Breast epithelium (tissue), 4 donors: ENCODE measurements at regions not wholly inside any gene's neighbourhood (a gene's known extent, or its start where the extent isn't known, plus 50 kb on each side); places are given as distances from the start of the nearest gene placed in this dataset.

Source experiments
- DNase-seq, 2 donors: peaks; one replicate each; pipeline ENCODE4 v3.0.0-alpha.2; 2019; ENCODE audit warnings: low spot score in 2 of 2
- H3K27ac ChIP-seq, 2 donors: fragments of 200-600 bp; sonication (generic) in 1 of 2; one replicate each; pipeline ENCODE4 v1.5.1; 2016 to 2019; ENCODE audit warnings: mild to moderate bottlenecking in 1 of 2
- H3K27me3 ChIP-seq, 2 donors: fragments of 200-600 bp; sonication (generic) in 1 of 2; one replicate each; pipeline versions ENCODE4 v1.5.1 to v1.6.0; 2017 to 2019; ENCODE audit warnings: control low read depth in 1 of 2, mild to moderate bottlenecking in 1 of 2
- H3K36me3 ChIP-seq: fragments of 200-600 bp; one replicate; pipeline ENCODE4 v1.5.1; 2019
- H3K4me1 ChIP-seq, 2 donors: fragments of 200-600 bp; sonication (generic); one replicate each; pipeline ENCODE4 v1.5.1; 2016 to 2019; ENCODE audit warnings: control low read depth in 1 of 2
- H3K4me3 ChIP-seq, 3 donors: fragments of 200-600 bp; sonication (generic); 1 replicate in 2 of 3; 2 replicates in 1 of 3; pipeline ENCODE4 v1.5.1; 2016 to 2019; ENCODE audit warnings: mild to moderate bottlenecking in 3 of 3, moderate library complexity in 2 of 3
- H3K9me3 ChIP-seq, 2 donors: fragments of 200-600 bp; sonication (generic) in 1 of 2; one replicate each; pipeline ENCODE4 v1.5.1; 2016 to 2019; ENCODE audit warnings: control low read depth in 1 of 2
- CTCF ChIP-seq, 3 donors: fragments of 450-650 bp; IDR thresholded peaks; one replicate each; pipeline ENCODE4 v1.5.1; 2016 to 2017; ENCODE audit warnings: antibody characterized with exemption in 3 of 3, mild to moderate bottlenecking in 3 of 3, moderate library complexity in 3 of 3
- POLR2A ChIP-seq: fragments of 450-650 bp; IDR thresholded peaks from one replicate; pipeline ENCODE4 v1.6.1; 2016; ENCODE audit warnings: antibody characterized with exemption, mild to moderate bottlenecking, moderate library complexity
- POLR2AphosphoS5 ChIP-seq, 3 donors: sonication (generic); formaldehyde crosslinking; IDR thresholded peaks; one replicate each; pipeline ENCODE4 v1.6.1; 2017; ENCODE audit warnings: antibody characterized with exemption in 3 of 3
- intact Hi-C: fragments of 100-400 bp; cut with DNase I; formaldehyde crosslinking; loops from one replicate; pipeline ENCODE4 v1.15.1; 2023; ENCODE audit warnings: low total_unique reads

DNA sequence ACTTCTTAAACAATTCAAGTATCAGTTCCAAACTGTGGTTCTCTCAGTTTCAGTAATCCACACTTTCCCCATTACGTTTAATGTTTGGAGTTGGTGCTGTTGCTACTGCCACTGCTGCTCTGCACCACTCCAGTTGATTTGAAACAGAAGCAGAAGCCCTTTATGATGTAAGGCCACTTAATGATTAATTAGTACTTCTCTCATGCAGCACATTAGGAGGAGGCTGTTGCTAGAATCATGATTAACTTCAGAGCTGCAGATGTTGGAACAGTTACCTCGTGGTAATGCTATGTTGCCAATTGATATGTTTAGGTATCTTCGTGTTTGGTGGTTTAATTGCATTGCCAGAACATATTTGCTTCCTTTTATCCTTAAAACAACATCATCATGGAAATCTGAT is 986.2 kb upstream of the CITED2 start:
- DNase-seq: no peak
- intact Hi-C loops: no loop called here
- Histone ChIP-seq H3K36me3 (no peaks in the 10 kb centered on the region), H3K27ac (no peak overlapping the region), H3K4me3 (no peak overlapping the region), H3K27me3 (no peaks in the 10 kb centered on the region), H3K9me3 (peaks cover 12 to 13% of the 10 kb centered on the region in 2 donors), H3K4me1 (no peaks in the 10 kb centered on the region)
- TF ChIP-seq POLR2AphosphoS5 (IDR thresholded peaks at IDR 0.05) (no peak), POLR2A (no peak), CTCF (IDR thresholded peaks at IDR 0.05) (no peak)

GRCh38 chr6:140355476-140355875 is 981.0 kb upstream of the CITED2 start:
- H3K4me3 ChIP-seq: no peak overlapping the region
- no peak for TF ChIP-seq POLR2A
- TF ChIP-seq POLR2AphosphoS5 (IDR thresholded peaks at IDR 0.05): no peak
- no peak for TF ChIP-seq CTCF (IDR thresholded peaks at IDR 0.05)
- no peaks in the 10 kb centered on the region for H3K9me3 ChIP-seq
- no peaks in the 10 kb centered on the region for H3K36me3 ChIP-seq
- H3K27me3 ChIP-seq: no peaks in the 10 kb centered on the region
- intact Hi-C loops: no loop called here
- no peak for DNase-seq
- no peaks in the 10 kb centered on the region for H3K4me1 ChIP-seq
- H3K27ac ChIP-seq: no peak overlapping the region

DNA sequence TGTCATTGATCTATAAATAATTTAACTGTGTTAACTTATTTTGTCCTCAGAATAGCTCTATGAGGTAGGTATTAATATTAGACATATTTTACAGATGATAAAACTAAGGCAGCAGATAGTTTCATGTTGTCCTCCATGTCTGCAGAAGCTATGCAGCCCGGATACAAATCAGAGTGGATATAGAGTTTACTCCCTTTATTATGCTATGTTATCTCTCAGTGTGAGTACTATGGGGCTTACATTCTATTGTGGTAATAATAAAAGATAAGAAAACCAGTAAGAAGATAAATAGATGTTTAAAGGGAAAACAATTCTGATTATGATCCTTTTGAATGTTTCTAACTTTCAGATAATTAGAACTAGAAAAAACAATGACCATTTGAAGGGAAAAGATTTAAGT is 979.8 kb upstream of the CITED2 start:
- Histone ChIP-seq H3K36me3 (no peaks in the 10 kb centered on the region), H3K4me1 (no peaks in the 10 kb centered on the region), H3K9me3 (no peaks in the 10 kb centered on the region), H3K4me3 (no peak overlapping the region), H3K27me3 (no peaks in the 10 kb centered on the region), H3K27ac (no peak overlapping the region)
- intact Hi-C loops: no loop called here
- TF ChIP-seq POLR2AphosphoS5 (IDR thresholded peaks at IDR 0.05) (no peak), POLR2A (no peak), CTCF (IDR thresholded peaks at IDR 0.05) (no peak)
- DNase-seq: no peak

DNA sequence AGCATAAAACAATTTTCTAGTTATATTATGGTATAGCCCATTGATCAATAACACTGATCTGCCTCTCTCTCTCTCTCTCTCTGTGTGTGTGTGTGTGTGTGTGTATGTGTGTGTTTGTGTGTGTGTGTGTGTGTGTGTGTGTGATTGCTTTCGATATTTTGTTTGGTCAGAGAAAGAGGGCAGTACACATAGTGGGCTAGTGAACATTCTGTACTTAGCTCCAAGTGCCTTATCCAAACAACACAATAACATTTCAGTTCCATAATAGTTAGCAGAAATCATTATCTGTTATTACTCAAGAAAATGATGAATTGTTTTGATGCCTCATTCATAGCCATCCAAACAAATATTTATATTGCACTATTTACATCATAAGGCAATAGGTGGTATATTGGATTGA is 979.1 kb upstream of the CITED2 start:
- no peaks in the 10 kb centered on the region for H3K27me3 ChIP-seq
- no peaks in the 10 kb centered on the region for H3K4me1 ChIP-seq
- intact Hi-C loops: no loop called here
- no peak for TF ChIP-seq POLR2A
- TF ChIP-seq POLR2AphosphoS5 (IDR thresholded peaks at IDR 0.05): no peak
- no peak for TF ChIP-seq CTCF (IDR thresholded peaks at IDR 0.05)
- H3K27ac ChIP-seq: no peak overlapping the region
- H3K36me3 ChIP-seq: no peaks in the 10 kb centered on the region
- DNase-seq: no peak
- H3K9me3 ChIP-seq: no peaks in the 10 kb centered on the region
- H3K4me3 ChIP-seq: no peak overlapping the region

- no peak overlapping the region for H3K4me3 ChIP-seq
- H3K27me3 ChIP-seq: no peaks in the 10 kb centered on the region
- TF ChIP-seq POLR2A: no peak
- TF ChIP-seq POLR2AphosphoS5 (IDR thresholded peaks at IDR 0.05): no peak
- TF ChIP-seq CTCF (IDR thresholded peaks at IDR 0.05): no peak
- no peaks in the 10 kb centered on the region for H3K4me1 ChIP-seq
- no peaks in the 10 kb centered on the region for H3K9me3 ChIP-seq
- H3K27ac ChIP-seq: no peak overlapping the region
- intact Hi-C loops: no loop called here
- H3K36me3 ChIP-seq: no peaks in the 10 kb centered on the region
- DNase-seq: no peak
These were observed 972.0 kb upstream of the CITED2 start for GRCh38 chr6:140346428-140346827.
